CD14-positive monocyte (primary cell): ENCODE measurements at regions not wholly inside any gene's neighbourhood (a gene's known extent, or its start where the extent isn't known, plus 50 kb on each side); places are given as distances from the start of the nearest gene placed in this dataset.

Experiments
- DNase-seq, 3 donors: peaks; one replicate each; pipeline ENCODE4 v3.0.0-alpha.2; 2011 to 2022
- H2AFZ ChIP-seq: 2 replicates; pipeline ENCODE4 v1.6.0; 2012; ENCODE audit warnings: mild to moderate bottlenecking, low read depth, low read length, inconsistent platforms; ENCODE audit not compliant: insufficient read depth, poor library complexity, severe bottlenecking
- H3K27ac ChIP-seq, 2 donors: 1 replicate in 1 of 2; 2 replicates in 1 of 2; pipeline ENCODE4 v1.5.1; 2012 to 2013; ENCODE audit warnings: low read length in 2 of 2, control low read depth in 1 of 2, inconsistent platforms in 1 of 2, low read depth in 1 of 2, mild to moderate bottlenecking in 1 of 2
- H3K27me3 ChIP-seq, 2 donors: one replicate each; pipeline versions ENCODE4 v1.6.0 to v1.6.1; 2011 to 2013; ENCODE audit warnings: low read length in 2 of 2; ENCODE audit not compliant: control insufficient read depth in 2 of 2, insufficient read depth in 2 of 2
- H3K36me3 ChIP-seq, 2 donors: replicated peaks in 1 of 2; 1 replicate in 1 of 2; 2 replicates in 1 of 2; pipeline versions ENCODE4 v1.5.1 to v1.6.1; 2012 to 2013; ENCODE audit warnings: low read length in 2 of 2, control low read depth in 1 of 2, inconsistent platforms in 1 of 2, mild to moderate bottlenecking in 1 of 2; ENCODE audit not compliant: insufficient read depth in 2 of 2, control insufficient read depth in 1 of 2
- H3K4me1 ChIP-seq, 2 donors: 1 replicate in 1 of 2; 2 replicates in 1 of 2; pipeline versions ENCODE4 v1.5.1 to v1.6.1; 2012 to 2013; ENCODE audit warnings: low read length in 2 of 2, control low read depth in 1 of 2, inconsistent platforms in 1 of 2, mild to moderate bottlenecking in 1 of 2, moderate library complexity in 1 of 2; ENCODE audit not compliant: insufficient read depth in 2 of 2, control insufficient read depth in 1 of 2
- H3K4me2 ChIP-seq: replicated peaks from 2 replicates; pipeline ENCODE3; 2012; ENCODE audit warnings: low read length, moderate library complexity, mild to moderate bottlenecking; ENCODE audit not compliant: poor library complexity, severe bottlenecking; ENCODE audit errors: extremely low read depth
- H3K4me3 ChIP-seq, 3 experiments: fragments of 200-600 bp in 1 of 3; sonication (generic) in 1 of 3; replicated peaks in 1 of 3; 1 replicate in 2 of 3; 2 replicates in 1 of 3; pipeline ENCODE4 v1.5.1; 2011 to 2013; ENCODE audit warnings: low read length in 3 of 3, mild to moderate bottlenecking in 3 of 3, control low read depth in 2 of 3, low read depth in 2 of 3, inconsistent platforms in 1 of 3, moderate library complexity in 1 of 3
- H3K79me2 ChIP-seq: 2 replicates; pipeline ENCODE4 v1.6.0; 2012; ENCODE audit warnings: mild to moderate bottlenecking, control low read depth, inconsistent platforms, low read length, moderate library complexity; ENCODE audit not compliant: insufficient read depth
- H3K9ac ChIP-seq: 2 replicates; pipeline ENCODE4 v1.6.0; 2017; ENCODE audit warnings: low read length, mild to moderate bottlenecking; ENCODE audit not compliant: insufficient read depth, poor library complexity, severe bottlenecking
- H3K9me3 ChIP-seq, 2 donors: replicated peaks in 1 of 2; 1 replicate in 1 of 2; 2 replicates in 1 of 2; pipeline versions ENCODE4 v1.5.1 to v1.6.1; 2012 to 2013; ENCODE audit warnings: low read length in 2 of 2, control low read depth in 1 of 2; ENCODE audit not compliant: control insufficient read depth in 1 of 2, insufficient read depth in 1 of 2
- H4K20me1 ChIP-seq: 2 replicates; pipeline ENCODE4 v1.6.0; 2012; ENCODE audit warnings: mild to moderate bottlenecking, low read length, control low read depth, moderate library complexity; ENCODE audit not compliant: insufficient read depth
- H3K27ac Mint-ChIP-seq, 7 donors: one replicate each; pipeline ENCODE4 v1.8.0; 2020; ENCODE audit warnings: mild to moderate bottlenecking in 7 of 7, mixed read lengths in 7 of 7, moderate library complexity in 6 of 7, inconsistent platforms in 2 of 7
- H3K27me3 Mint-ChIP-seq, 3 donors: one replicate each; pipeline ENCODE4 v1.8.0; 2021 to 2022; ENCODE audit warnings: low read depth in 3 of 3, mild to moderate bottlenecking in 3 of 3, mixed read lengths in 3 of 3, moderate library complexity in 3 of 3, inconsistent platforms in 1 of 3
- H3K36me3 Mint-ChIP-seq, 2 donors: one replicate each; pipeline ENCODE4 v1.8.0; 2020; ENCODE audit warnings: mixed read lengths in 2 of 2, inconsistent platforms in 1 of 2, mild to moderate bottlenecking in 1 of 2
- H3K4me1 Mint-ChIP-seq: one replicate; pipeline ENCODE4 v1.8.0; 2020; ENCODE audit warnings: mild to moderate bottlenecking, mixed read lengths
- H3K4me3 Mint-ChIP-seq, 2 donors: one replicate each; pipeline ENCODE4 v1.8.0; 2020; ENCODE audit warnings: mild to moderate bottlenecking in 2 of 2, mixed read lengths in 2 of 2, moderate library complexity in 1 of 2
- H3K9me3 Mint-ChIP-seq, 7 donors: one replicate each; pipeline ENCODE4 v1.8.0; 2020 to 2022; ENCODE audit warnings: mixed read lengths in 7 of 7, mild to moderate bottlenecking in 6 of 7, moderate library complexity in 6 of 7, inconsistent platforms in 2 of 7
- CTCF ChIP-seq: fragments of 200-600 bp; IDR thresholded peaks from one replicate; pipeline ENCODE4 v1.8.0; 2022; ENCODE audit warnings: antibody characterized with exemption, mild to moderate bottlenecking
- WGBS: methylation state at CpG from one replicate; pipeline ENCODE4 v1.1.5; 2013; ENCODE audit warnings: missing lambda C conversion rate; ENCODE audit not compliant: insufficient coverage; 5-methylcytosine and 5-hydroxymethylcytosine counted together
- intact Hi-C, 2 donors: fragments of 100-400 bp; cut with micrococcal nuclease; formaldehyde crosslinking; loops; one replicate each; pipeline versions ENCODE4 v1.15.0 to v1.15.1; 2023

DNA sequence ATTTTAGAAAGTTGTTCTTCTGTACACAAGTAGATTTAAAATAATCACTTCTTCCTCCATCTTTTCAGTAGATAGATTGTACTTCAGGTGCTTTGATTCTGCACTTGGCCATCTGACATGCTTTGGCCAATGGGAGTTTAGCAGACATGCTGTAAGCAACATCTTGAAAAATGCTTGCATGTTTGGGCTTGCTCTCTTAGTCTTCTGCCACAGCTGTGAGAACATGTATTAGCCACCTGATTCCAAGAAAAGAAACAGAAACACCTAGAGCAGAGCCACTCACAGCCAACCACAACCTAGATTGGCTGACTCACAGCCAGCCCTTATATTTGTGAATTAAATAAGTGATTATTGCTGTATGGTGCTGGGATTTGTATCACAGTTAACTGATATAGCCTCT is 70.2 kb upstream of the GADL1 start:
- intact Hi-C loops: no loop called here
- H3K4me3 ChIP-seq: no peak overlapping the region
- no peaks in the 10 kb centered on the region for H3K79me2 ChIP-seq
- H3K27me3 ChIP-seq: no peaks in the 10 kb centered on the region
- H3K9ac ChIP-seq: no peak overlapping the region
- Mint-ChIP-seq H3K27me3 (peaks cover 0 to 3% (median 2%) of the 10 kb centered on the region in 3 donors), H3K4me3 (no peak overlapping the region), H3K27ac (no peak overlapping the region), H3K4me1 (no peaks in the 10 kb centered on the region), H3K9me3 (peaks cover 0 to 4% (median 0%) of the 10 kb centered on the region in 7 donors), H3K36me3 (no peaks in the 10 kb centered on the region)
- no peak for TF ChIP-seq CTCF
- no peaks in the 10 kb centered on the region for H4K20me1 ChIP-seq
- no peak for DNase-seq
- H3K4me1 ChIP-seq: no peaks in the 10 kb centered on the region
- no peak overlapping the region for H3K4me2 ChIP-seq
- no peaks in the 10 kb centered on the region for H3K9me3 ChIP-seq
- H3K27ac ChIP-seq: no peak overlapping the region
- no peaks in the 10 kb centered on the region for H3K36me3 ChIP-seq
- H2AFZ ChIP-seq: no peak overlapping the region

DNA sequence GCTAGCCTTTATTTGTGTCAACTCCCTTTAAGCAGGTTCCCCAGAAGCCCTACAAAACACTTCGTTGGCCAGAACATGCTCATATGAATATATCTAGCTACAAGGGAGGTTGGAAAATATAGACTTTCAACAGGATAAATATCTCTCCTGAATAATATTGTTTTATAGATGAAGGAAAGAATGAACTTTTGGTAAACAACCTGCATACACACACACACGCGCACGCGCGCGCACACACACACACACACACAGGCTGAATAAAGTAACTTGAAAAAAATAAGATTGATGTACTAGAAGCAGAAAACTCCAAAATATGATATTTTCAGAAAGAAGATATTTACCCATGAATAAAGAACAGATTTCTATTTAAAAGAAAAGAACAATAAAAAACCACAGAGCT is 72.4 kb upstream of the GADL1 start:
- Histone ChIP-seq H3K4me1 (no peaks in the 10 kb centered on the region), H3K4me3 (no peak overlapping the region), H2AFZ (no peak overlapping the region), H3K27me3 (no peaks in the 10 kb centered on the region), H3K4me2 (no peak overlapping the region), H3K27ac (no peak overlapping the region), H3K79me2 (no peaks in the 10 kb centered on the region), H3K9me3 (no peaks in the 10 kb centered on the region), H4K20me1 (no peaks in the 10 kb centered on the region), H3K36me3 (no peaks in the 10 kb centered on the region), H3K9ac (no peak overlapping the region)
- WGBS: no CpG with 5 or more reads among the region's 7 CpGs
- no peak for DNase-seq
- Mint-ChIP-seq H3K4me3 (no peak overlapping the region), H3K27me3 (peaks cover 0 to 3% (median 2%) of the 10 kb centered on the region in 3 donors), H3K27ac (no peak overlapping the region), H3K36me3 (no peaks in the 10 kb centered on the region), H3K9me3 (peaks cover 0 to 2% (median 0%) of the 10 kb centered on the region in 7 donors), H3K4me1 (peaks cover 3% of the 10 kb centered on the region)
- no peak for TF ChIP-seq CTCF
- intact Hi-C loops: no loop called here
